ENCODE measurements at regions not wholly inside any gene's neighbourhood (a gene's known extent, or its start where the extent isn't known, plus 50 kb on each side); places are given as distances from the start of the nearest gene placed in this dataset.

DNA sequence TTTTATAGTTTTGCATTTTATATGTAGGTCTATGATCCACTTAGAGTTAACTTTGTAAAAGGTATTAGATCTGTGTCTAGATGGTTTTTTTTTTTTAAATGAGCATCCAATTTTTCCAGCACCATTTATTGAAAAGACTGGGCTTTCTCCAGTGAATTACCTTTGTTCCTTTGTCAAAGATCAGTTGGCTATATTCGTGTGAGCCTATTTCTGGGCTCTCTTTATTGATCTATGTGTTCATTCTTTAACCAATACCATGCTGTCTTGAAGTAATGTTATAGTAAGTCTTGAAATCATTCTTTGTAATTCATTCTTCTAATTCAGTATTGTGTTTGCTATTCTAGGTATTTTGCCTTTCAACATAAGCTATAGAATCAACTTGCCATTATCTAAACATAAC is 165.4 kb upstream of the ARPP21 start:
- Histone ChIP-seq H3K79me2 (replicated peaks; ENCODE audit: insufficient read depth) (no peaks in the 10 kb centered on the region), H3K4me1 (ENCODE audit: insufficient read depth) (no peaks in the 10 kb centered on the region), H3K27ac (ENCODE audit: low read depth) (no peak overlapping the region), H3K9me2 (ENCODE audit: insufficient read depth) (no peaks in the 10 kb centered on the region), H3F3A (replicated peaks; ENCODE audit: low read depth) (no peaks in the 10 kb centered on the region), H3K4me2 (no peak overlapping the region), H3K4me3 (no peak overlapping the region), H4K20me1 (replicated peaks; ENCODE audit: insufficient read depth) (no peaks in the 10 kb centered on the region), H3K36me3 (ENCODE audit: insufficient read depth) (no peaks in the 10 kb centered on the region), H3K27me3 (ENCODE audit: insufficient read depth) (no peaks in the 10 kb centered on the region), H2AFZ (no peak overlapping the region)
- Mint-ChIP-seq H3K27ac (no peak overlapping the region), H3K4me3 (no peak overlapping the region), H3K4me1 (no peaks in the 10 kb centered on the region), H3K27me3 (ENCODE audit: insufficient read depth, low read depth, poor library complexity) (no peaks in the 10 kb centered on the region), H3K9me3 (peaks cover 11% of the 10 kb centered on the region; the same call in 2 of the 3 replicates), H3K36me3 (ENCODE audit: low read depth) (no peaks in the 10 kb centered on the region)
- no peak for ATAC-seq
- no peak for DNase-seq (ENCODE audit: low spot score)
- no peak for TF ChIP-seq ZNF114 (CRISPR knock-in tag; IDR thresholded peaks at IDR 0.05)
- TF ChIP-seq JUNB (IDR thresholded peaks at IDR 0.05; ENCODE audit: unreplicated experiment) = no peak
- no peak for TF ChIP-seq NANOG (IDR thresholded peaks at IDR 0.05; ENCODE audit: borderline replicate concordance)
- no peak for TF ChIP-seq CREB1 (CRISPR knock-in tag; IDR thresholded peaks at IDR 0.05; ENCODE audit: low read depth)
- no peak for TF ChIP-seq POLR2AphosphoS5 (IDR thresholded peaks at IDR 0.05; ENCODE audit: low read depth)
- TF ChIP-seq, protein P1, sequence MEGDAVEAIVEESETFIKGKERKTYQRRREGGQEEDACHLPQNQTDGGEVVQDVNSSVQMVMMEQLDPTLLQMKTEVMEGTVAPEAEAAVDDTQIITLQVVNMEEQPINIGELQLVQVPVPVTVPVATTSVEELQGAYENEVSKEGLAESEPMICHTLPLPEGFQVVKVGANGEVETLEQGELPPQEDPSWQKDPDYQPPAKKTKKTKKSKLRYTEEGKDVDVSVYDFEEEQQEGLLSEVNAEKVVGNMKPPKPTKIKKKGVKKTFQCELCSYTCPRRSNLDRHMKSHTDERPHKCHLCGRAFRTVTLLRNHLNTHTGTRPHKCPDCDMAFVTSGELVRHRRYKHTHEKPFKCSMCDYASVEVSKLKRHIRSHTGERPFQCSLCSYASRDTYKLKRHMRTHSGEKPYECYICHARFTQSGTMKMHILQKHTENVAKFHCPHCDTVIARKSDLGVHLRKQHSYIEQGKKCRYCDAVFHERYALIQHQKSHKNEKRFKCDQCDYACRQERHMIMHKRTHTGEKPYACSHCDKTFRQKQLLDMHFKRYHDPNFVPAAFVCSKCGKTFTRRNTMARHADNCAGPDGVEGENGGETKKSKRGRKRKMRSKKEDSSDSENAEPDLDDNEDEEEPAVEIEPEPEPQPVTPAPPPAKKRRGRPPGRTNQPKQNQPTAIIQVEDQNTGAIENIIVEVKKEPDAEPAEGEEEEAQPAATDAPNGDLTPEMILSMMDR (conservative IDR thresholded peaks at IDR 0.05; ENCODE audit: low read depth in 2 of 2) = no peak
- TF ChIP-seq STAT1 (IDR thresholded peaks at IDR 0.05; ENCODE audit: unreplicated experiment) = no peak
- no peak for TF ChIP-seq EZH2phosphoT487 (IDR thresholded peaks at IDR 0.05; ENCODE audit: unreplicated experiment)
- TF ChIP-seq, protein P2, sequence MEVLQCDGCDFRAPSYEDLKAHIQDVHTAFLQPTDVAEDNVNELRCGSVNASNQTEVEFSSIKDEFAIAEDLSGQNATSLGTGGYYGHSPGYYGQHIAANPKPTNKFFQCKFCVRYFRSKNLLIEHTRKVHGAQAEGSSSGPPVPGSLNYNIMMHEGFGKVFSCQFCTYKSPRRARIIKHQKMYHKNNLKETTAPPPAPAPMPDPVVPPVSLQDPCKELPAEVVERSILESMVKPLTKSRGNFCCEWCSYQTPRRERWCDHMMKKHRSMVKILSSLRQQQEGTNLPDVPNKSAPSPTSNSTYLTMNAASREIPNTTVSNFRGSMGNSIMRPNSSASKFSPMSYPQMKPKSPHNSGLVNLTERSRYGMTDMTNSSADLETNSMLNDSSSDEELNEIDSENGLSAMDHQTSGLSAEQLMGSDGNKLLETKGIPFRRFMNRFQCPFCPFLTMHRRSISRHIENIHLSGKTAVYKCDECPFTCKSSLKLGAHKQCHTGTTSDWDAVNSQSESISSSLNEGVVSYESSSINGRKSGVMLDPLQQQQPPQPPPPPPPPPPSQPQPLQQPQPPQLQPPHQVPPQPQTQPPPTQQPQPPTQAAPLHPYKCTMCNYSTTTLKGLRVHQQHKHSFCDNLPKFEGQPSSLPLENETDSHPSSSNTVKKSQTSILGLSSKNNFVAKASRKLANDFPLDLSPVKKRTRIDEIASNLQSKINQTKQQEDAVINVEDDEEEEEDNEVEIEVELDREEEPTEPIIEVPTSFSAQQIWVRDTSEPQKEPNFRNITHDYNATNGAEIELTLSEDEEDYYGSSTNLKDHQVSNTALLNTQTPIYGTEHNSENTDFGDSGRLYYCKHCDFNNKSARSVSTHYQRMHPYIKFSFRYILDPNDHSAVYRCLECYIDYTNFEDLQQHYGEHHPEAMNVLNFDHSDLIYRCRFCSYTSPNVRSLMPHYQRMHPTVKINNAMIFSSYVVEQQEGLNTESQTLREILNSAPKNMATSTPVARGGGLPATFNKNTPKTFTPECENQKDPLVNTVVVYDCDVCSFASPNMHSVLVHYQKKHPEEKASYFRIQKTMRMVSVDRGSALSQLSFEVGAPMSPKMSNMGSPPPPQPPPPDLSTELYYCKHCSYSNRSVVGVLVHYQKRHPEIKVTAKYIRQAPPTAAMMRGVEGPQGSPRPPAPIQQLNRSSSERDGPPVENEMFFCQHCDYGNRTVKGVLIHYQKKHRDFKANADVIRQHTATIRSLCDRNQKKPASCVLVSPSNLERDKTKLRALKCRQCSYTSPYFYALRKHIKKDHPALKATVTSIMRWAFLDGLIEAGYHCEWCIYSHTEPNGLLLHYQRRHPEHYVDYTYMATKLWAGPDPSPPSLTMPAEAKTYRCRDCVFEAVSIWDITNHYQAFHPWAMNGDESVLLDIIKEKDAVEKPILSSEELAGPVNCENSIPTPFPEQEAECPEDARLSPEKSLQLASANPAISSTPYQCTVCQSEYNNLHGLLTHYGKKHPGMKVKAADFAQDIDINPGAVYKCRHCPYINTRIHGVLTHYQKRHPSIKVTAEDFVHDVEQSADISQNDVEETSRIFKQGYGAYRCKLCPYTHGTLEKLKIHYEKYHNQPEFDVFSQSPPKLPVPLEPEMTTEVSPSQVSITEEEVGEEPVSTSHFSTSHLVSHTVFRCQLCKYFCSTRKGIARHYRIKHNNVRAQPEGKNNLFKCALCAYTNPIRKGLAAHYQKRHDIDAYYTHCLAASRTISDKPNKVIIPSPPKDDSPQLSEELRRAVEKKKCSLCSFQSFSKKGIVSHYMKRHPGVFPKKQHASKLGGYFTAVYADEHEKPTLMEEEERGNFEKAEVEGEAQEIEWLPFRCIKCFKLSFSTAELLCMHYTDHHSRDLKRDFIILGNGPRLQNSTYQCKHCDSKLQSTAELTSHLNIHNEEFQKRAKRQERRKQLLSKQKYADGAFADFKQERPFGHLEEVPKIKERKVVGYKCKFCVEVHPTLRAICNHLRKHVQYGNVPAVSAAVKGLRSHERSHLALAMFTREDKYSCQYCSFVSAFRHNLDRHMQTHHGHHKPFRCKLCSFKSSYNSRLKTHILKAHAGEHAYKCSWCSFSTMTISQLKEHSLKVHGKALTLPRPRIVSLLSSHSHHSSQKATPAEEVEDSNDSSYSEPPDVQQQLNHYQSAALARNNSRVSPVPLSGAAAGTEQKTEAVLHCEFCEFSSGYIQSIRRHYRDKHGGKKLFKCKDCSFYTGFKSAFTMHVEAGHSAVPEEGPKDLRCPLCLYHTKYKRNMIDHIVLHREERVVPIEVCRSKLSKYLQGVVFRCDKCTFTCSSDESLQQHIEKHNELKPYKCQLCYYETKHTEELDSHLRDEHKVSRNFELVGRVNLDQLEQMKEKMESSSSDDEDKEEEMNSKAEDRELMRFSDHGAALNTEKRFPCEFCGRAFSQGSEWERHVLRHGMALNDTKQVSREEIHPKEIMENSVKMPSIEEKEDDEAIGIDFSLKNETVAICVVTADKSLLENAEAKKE (CRISPR knock-in tag; IDR thresholded peaks at IDR 0.05) = no peak
- TF ChIP-seq, protein P3, sequence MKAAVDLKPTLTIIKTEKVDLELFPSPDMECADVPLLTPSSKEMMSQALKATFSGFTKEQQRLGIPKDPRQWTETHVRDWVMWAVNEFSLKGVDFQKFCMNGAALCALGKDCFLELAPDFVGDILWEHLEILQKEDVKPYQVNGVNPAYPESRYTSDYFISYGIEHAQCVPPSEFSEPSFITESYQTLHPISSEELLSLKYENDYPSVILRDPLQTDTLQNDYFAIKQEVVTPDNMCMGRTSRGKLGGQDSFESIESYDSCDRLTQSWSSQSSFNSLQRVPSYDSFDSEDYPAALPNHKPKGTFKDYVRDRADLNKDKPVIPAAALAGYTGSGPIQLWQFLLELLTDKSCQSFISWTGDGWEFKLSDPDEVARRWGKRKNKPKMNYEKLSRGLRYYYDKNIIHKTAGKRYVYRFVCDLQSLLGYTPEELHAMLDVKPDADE (IDR thresholded peaks at IDR 0.05) = no peak
- no peak for TF ChIP-seq EZH2 (IDR thresholded peaks at IDR 0.05; ENCODE audit: low read depth, unreplicated experiment)
- TF ChIP-seq ZNF331 (CRISPR knock-in tag; IDR thresholded peaks at IDR 0.05; ENCODE audit: low read depth) = no peak
- TF ChIP-seq, protein P4, sequence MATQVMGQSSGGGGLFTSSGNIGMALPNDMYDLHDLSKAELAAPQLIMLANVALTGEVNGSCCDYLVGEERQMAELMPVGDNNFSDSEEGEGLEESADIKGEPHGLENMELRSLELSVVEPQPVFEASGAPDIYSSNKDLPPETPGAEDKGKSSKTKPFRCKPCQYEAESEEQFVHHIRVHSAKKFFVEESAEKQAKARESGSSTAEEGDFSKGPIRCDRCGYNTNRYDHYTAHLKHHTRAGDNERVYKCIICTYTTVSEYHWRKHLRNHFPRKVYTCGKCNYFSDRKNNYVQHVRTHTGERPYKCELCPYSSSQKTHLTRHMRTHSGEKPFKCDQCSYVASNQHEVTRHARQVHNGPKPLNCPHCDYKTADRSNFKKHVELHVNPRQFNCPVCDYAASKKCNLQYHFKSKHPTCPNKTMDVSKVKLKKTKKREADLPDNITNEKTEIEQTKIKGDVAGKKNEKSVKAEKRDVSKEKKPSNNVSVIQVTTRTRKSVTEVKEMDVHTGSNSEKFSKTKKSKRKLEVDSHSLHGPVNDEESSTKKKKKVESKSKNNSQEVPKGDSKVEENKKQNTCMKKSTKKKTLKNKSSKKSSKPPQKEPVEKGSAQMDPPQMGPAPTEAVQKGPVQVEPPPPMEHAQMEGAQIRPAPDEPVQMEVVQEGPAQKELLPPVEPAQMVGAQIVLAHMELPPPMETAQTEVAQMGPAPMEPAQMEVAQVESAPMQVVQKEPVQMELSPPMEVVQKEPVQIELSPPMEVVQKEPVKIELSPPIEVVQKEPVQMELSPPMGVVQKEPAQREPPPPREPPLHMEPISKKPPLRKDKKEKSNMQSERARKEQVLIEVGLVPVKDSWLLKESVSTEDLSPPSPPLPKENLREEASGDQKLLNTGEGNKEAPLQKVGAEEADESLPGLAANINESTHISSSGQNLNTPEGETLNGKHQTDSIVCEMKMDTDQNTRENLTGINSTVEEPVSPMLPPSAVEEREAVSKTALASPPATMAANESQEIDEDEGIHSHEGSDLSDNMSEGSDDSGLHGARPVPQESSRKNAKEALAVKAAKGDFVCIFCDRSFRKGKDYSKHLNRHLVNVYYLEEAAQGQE (IDR thresholded peaks at IDR 0.05; ENCODE audit: unreplicated experiment) = no peak

Measured in GM23338 (cell line).